Epithelial cell of proximal tubule (primary cell): ENCODE measurements at regions not wholly inside any gene's neighbourhood (a gene's known extent, or its start where the extent isn't known, plus 50 kb on each side); places are given as distances from the start of the nearest gene placed in this dataset.

Experiments
- DNase-seq: peaks from one replicate; pipeline ENCODE4 v3.0.0-alpha.2; 2011; ENCODE audit warnings: low read depth
- H3K4me3 ChIP-seq: 2 replicates; pipeline ENCODE4 v1.5.1; 2011; ENCODE audit warnings: low read depth, mild to moderate bottlenecking, low read length
- TF ChIP-seq, protein P1 (sequence below): conservative IDR thresholded peaks from 2 replicates; pipeline ENCODE4 v1.5.1; 2012; ENCODE audit warnings: low read depth, mild to moderate bottlenecking, low read length

DNA sequence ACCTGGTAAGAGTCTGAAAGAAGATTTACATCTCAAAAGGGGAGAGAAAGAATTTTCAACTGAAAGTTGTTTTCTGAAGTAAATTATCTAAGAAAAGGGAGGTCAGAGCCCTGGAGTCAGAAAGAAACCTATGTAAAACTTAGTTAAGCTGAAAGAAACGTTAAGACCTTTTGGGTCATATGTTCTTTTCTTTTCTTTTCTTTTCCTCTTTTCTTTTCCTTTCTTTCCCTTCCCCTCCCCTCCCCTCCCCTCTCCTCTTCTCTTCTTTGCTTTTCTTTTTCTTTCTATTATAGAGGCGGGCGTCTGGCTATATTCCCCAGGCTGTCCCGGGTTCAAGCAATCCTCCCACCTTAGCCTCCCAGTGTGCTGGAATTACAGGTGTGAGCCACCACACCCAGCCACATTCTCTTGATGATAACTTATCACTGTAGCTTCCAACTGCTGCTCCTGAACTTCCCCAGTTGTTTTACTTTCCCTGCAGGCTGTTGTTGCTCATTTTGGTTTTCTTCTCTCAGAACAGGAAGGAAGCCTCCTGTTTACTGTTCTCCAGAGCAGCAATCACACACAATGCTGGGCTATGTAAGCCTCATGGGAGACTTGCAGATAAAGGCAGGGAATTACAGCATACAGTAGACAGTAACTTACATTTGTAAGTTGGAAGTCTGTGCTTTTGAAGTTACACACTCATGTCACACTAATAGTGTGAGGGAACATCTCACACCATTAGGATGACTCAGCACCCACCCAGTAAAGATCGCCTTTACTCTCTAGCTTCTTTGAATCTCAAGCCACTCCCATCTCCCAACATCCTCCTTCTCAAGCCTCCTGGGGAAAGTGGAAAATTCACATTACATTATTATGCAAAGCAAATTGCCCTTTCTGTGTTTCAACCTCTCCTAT lies 2216.6 kb upstream of the WWC1 start:
- TF ChIP-seq, protein P1, sequence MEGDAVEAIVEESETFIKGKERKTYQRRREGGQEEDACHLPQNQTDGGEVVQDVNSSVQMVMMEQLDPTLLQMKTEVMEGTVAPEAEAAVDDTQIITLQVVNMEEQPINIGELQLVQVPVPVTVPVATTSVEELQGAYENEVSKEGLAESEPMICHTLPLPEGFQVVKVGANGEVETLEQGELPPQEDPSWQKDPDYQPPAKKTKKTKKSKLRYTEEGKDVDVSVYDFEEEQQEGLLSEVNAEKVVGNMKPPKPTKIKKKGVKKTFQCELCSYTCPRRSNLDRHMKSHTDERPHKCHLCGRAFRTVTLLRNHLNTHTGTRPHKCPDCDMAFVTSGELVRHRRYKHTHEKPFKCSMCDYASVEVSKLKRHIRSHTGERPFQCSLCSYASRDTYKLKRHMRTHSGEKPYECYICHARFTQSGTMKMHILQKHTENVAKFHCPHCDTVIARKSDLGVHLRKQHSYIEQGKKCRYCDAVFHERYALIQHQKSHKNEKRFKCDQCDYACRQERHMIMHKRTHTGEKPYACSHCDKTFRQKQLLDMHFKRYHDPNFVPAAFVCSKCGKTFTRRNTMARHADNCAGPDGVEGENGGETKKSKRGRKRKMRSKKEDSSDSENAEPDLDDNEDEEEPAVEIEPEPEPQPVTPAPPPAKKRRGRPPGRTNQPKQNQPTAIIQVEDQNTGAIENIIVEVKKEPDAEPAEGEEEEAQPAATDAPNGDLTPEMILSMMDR, result no peak
- no peak for DNase-seq
- no peak overlapping the region for H3K4me3 ChIP-seq

DNA sequence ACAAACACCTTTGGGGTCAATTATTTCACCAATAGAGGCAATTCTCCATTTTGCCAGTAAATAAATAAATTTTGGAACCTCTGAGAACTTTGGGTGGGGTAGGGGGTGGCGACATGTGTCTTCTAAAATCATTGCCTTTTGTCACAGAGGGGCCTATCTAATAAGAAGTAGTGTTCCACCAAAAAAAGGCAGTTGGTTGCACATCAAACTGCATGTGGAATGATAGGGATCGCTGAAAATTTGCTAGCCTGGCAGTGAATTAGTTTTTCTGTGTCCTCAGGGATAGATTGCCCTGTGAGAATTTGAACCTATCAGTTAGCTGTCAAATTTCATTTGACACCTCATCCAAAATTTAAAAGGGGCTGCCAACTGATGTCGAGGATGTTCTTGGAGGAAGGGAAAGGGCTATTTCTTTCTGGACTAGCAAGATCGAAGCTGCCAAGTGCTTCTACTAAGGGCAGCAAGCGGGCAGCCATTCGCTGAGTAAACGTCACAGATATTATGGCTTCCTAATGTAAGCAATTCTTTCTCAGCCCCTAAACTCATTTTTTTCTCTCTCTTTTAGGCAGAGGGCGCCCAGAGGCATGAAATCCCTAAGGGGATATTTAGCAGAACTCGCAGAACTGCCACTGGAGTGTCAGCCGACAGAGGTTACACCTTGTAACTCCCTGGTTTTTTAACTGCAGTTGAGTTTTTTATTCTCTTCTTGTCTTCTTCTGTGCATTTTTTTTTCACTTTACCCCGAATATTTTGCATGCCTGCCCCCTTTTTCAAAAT lies 2208.1 kb upstream of the WWC1 start:
- no peak for DNase-seq
- TF ChIP-seq, protein P1, result no peak
- no peak overlapping the region for H3K4me3 ChIP-seq

DNA sequence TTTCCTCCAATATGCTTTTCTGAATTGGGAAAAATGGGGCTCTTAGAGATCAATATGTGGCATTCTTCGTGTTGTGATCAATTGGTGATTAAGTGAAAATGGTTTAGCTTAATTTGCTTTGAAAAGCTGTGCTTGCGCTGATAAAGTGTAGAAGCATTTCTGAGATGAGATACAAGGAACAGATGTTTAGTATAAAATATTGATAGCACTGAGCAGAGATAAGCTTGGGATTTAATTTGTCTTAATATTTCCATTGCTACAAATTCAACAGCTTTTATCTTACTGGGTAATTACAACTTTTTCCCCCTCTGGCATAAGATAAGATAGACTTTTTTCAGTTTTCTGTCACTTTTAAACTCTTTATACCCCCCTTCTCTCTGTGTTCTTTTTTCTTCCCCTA lies 2204.9 kb upstream of the WWC1 start:
- DNase-seq, result no peak
- H3K4me3 ChIP-seq, result no peak overlapping the region
- TF ChIP-seq, protein P1, result no peak

DNA sequence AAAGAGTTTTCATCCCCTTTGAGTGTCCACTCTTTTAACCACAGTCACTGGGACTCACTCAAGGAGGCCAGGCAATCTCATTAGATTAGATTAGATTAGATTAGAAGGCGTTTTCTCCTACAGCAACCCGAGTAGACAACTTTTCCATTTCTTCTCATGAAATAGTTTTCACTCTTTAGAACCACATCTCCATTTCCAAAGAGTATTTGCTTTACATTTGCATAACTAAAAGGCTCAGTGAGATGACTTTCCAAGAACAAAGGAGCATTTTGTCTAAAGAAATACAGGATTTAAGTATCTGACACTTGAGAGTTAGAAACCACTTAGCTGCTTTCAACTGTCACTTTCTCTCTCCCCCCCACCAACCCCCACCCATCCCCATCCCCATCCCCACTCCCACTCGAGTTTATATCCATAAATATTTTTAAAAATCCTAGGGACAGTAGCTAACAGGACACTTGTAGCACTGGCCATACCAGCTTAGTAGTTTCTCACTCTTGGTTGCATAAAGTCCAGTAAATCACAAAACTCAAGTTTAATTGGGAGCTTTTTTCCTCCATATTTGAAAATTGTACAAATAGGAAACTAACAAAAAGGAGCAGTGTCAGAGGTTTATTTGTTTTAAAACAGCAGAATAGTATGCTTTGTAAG lies 2202.9 kb upstream of the WWC1 start:
- DNase-seq, result no peak
- no peak overlapping the region for H3K4me3 ChIP-seq
- TF ChIP-seq, protein P1, result no peak

DNA sequence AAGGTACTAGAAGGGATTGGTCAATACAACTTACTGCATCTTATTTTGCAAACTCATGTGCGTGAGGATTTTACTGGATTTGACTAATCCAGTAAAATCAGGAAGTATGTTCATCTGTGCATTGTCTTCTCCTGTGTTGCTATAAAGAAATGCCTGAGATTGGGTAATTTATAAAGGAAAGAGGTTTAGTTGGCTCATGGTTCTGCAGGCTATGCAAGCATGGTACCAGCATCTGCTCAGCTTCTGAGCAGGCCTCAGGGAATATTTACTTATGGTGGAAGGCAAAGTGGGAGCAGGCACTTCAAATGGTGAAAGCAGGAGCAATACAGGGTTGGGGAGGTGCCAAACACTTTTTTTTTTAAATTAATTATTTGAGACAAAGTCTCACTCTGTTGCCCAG lies 2199.5 kb upstream of the WWC1 start:
- H3K4me3 ChIP-seq, result no peak overlapping the region
- TF ChIP-seq, protein P1, result no peak
- DNase-seq, result no peak

DNA sequence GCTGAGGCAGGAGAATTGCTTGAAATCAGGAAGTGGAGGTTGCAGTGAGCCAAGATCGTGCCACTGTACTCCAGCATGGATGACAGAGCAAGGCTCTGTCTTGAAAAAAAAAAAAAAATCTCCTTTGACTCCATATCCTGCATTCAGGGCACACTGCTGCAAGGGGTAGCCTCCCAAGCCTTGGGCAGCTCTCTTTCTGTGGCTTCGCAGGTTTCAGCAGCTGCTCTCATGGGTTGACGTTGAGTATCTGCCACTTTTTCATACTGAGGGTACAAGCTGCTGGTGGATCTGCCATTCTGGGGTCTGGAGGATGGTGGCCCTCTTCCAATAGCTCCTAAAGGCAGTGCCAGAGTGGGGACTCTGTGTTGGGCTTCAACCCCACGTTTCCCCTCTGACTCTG lies 2198.1 kb upstream of the WWC1 start:
- TF ChIP-seq, protein P1, result no peak
- DNase-seq, result no peak
- no peak overlapping the region for H3K4me3 ChIP-seq
